ENCODE measurements at regions not wholly inside any gene's neighbourhood (a gene's known extent, or its start where the extent isn't known, plus 50 kb on each side); places are given as distances from the start of the nearest gene placed in this dataset.
A peak's percentile ranks its signal among the peaks of the same experiment; 100 is the strongest.

GRCh38 chr12:78562368-78563205, 302.0 kb upstream of the SYT1 start:
- TF ChIP-seq CTCF (IDR thresholded peaks at IDR 0.05) (peak; percentile 79), ZFX (IDR thresholded peaks at IDR 0.05; ENCODE audit: borderline replicate concordance) (no peak)

Measured in 22Rv1 (cell line).